Bronchial epithelial cell (primary cell): ENCODE measurements at regions not wholly inside any gene's neighbourhood (a gene's known extent, or its start where the extent isn't known, plus 50 kb on each side); places are given as distances from the start of the nearest gene placed in this dataset.

Experiments used
- DNase-seq: peaks from one replicate; pipeline ENCODE4 v3.0.0-alpha.2; 2010; ENCODE audit warnings: low read depth
- FAIRE-seq: peaks from 2 replicates; lab custom pipeline; 2011; peaks lifted over from hg19 to GRCh38; lab: Jason Lieb, UNC
- H3K27me3 ChIP-seq: 2 replicates; pipeline ENCODE4 v1.5.1; 2011; ENCODE audit warnings: low read length; ENCODE audit not compliant: control insufficient read depth, insufficient read depth
- H3K36me3 ChIP-seq: 2 replicates; pipeline ENCODE4 v1.5.1; 2011; ENCODE audit warnings: low read length; ENCODE audit not compliant: control insufficient read depth, insufficient read depth
- H3K4me3 ChIP-seq: 2 replicates; pipeline ENCODE4 v1.5.1; 2011; ENCODE audit warnings: mild to moderate bottlenecking, low read depth, low read length, control low read depth
- TF ChIP-seq, protein P1 (sequence below): IDR thresholded peaks from 2 replicates; pipeline ENCODE4 v1.5.1; 2011; ENCODE audit warnings: mild to moderate bottlenecking, moderate library complexity, low read length, control low read depth, inconsistent platforms; ENCODE audit not compliant: insufficient read depth, severe bottlenecking

DNA sequence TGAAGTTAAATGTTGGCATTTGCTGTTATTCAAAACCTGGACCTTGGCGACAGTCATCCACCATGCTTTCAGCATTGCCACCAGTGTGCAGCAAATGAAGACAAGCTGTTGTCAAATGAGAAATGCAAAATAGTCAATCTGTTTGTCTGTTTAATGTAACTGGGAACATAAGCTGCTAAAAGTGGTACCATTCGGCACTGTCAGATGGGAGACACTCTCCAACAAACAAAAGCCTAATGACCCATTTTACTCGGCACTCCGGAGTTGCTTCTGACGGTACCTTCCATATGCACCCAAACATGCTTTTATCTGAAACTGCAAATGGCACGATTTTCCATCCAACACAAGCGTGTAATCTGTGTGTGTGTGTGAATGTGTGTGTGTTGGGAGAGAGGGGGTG, 297.8 kb downstream of the MAF start:
- DNase-seq (no peak), FAIRE-seq (no peak)
- H3K36me3 ChIP-seq = no peaks in the 10 kb centered on the region
- no peak overlapping the region for H3K4me3 ChIP-seq
- TF ChIP-seq, protein P1, sequence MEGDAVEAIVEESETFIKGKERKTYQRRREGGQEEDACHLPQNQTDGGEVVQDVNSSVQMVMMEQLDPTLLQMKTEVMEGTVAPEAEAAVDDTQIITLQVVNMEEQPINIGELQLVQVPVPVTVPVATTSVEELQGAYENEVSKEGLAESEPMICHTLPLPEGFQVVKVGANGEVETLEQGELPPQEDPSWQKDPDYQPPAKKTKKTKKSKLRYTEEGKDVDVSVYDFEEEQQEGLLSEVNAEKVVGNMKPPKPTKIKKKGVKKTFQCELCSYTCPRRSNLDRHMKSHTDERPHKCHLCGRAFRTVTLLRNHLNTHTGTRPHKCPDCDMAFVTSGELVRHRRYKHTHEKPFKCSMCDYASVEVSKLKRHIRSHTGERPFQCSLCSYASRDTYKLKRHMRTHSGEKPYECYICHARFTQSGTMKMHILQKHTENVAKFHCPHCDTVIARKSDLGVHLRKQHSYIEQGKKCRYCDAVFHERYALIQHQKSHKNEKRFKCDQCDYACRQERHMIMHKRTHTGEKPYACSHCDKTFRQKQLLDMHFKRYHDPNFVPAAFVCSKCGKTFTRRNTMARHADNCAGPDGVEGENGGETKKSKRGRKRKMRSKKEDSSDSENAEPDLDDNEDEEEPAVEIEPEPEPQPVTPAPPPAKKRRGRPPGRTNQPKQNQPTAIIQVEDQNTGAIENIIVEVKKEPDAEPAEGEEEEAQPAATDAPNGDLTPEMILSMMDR = no peak
- H3K27me3 ChIP-seq = no peaks in the 10 kb centered on the region

- TF ChIP-seq, protein P1 = no peak
- DNase-seq (no peak), FAIRE-seq (no peak)
- Histone ChIP-seq H3K36me3 (no peaks in the 10 kb centered on the region), H3K27me3 (no peaks in the 10 kb centered on the region), H3K4me3 (no peak overlapping the region)
These were observed 299.5 kb downstream of the MAF start for GRCh38 chr16:79301051-79301450.

- no peaks in the 10 kb centered on the region for H3K36me3 ChIP-seq
- no peak for FAIRE-seq
- H3K27me3 ChIP-seq = no peaks in the 10 kb centered on the region
These were observed 301.4 kb downstream of the MAF start for GRCh38 chr16:79298894-79299799.

GRCh38 chr16:79298476-79298875, 302.1 kb downstream of the MAF start:
- TF ChIP-seq, protein P1 = no peak
- H3K27me3 ChIP-seq = no peaks in the 10 kb centered on the region
- DNase-seq (no peak), FAIRE-seq (no peak)
- no peak overlapping the region for H3K4me3 ChIP-seq
- H3K36me3 ChIP-seq = no peaks in the 10 kb centered on the region

More at GRCh38 chr16:79298894-79299799, 301.4 kb downstream of the MAF start:
- H3K4me3 ChIP-seq = no peak overlapping the region
- DNase-seq = no peak
- TF ChIP-seq, protein P1 = no peak

GRCh38 chr16:79297805-79298204, 302.7 kb downstream of the MAF start:
- no peak for FAIRE-seq
- DNase-seq = no peak
- TF ChIP-seq, protein P1 = no peak
- no peaks in the 10 kb centered on the region for H3K27me3 ChIP-seq
- H3K4me3 ChIP-seq = no peak overlapping the region
- no peaks in the 10 kb centered on the region for H3K36me3 ChIP-seq
